ENCODE measurements at regions not wholly inside any gene's neighbourhood (a gene's known extent, or its start where the extent isn't known, plus 50 kb on each side); places are given as distances from the start of the nearest gene placed in this dataset.

- Mint-ChIP-seq H3K27me3 (ENCODE audit: unreplicated experiment) (no peaks in the 10 kb centered on the region), H3K4me1 (ENCODE audit: low read depth, unreplicated experiment) (peaks cover 5% of the 10 kb centered on the region), H3K36me3 (ENCODE audit: insufficient read depth, unreplicated experiment) (no peaks in the 10 kb centered on the region), H3K4me3 (ENCODE audit: low read depth, unreplicated experiment) (no peak overlapping the region), H3K27ac (ENCODE audit: unreplicated experiment) (no peak overlapping the region), H3K9me3 (ENCODE audit: low read depth, unreplicated experiment) (no peaks in the 10 kb centered on the region)
- CTCF ChIA-PET: no interaction called here
- BruUV-seq (replicated peaks): no TSS peak
- no peak for TF ChIP-seq CTCF (IDR thresholded peaks at IDR 0.05; ENCODE audit: unreplicated experiment)
- intact Hi-C loops (cut with micrococcal nuclease; ENCODE audit: unreplicated experiment): no loop called here
- DNase-seq: no peak
Measured at GRCh38 chr4:31141832-31142142, 421.6 kb downstream of the PCDH7 start.

DNA sequence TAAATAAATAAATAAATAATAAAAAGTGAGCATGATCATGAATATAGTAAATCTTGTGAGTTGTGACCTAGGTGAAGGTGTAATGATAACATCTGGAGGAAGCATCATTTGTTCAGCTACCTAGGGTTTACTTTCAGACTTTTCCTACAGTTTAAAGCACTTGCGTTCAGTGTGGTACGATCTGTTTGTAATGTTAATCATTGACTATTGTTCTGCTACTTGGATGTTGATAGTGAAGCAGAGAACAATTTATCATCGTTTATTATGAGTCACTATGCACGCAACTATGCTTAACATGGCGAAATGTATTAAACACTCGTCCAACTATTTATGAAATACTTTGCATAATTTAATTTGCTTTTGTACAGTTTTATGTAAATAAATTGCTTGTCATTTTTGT is 426.2 kb downstream of the PCDH7 start:
- no TSS peak for BruUV-seq (replicated peaks)
- CTCF ChIA-PET: interaction anchor here (0.6 kb wide), 1 partner anchor 182 kb away, joined by 3 read pairs; no protein-coding TSS in a partner anchor
- Mint-ChIP-seq H3K4me3 (ENCODE audit: low read depth, unreplicated experiment) (no peak overlapping the region), H3K4me1 (ENCODE audit: low read depth, unreplicated experiment) (peaks cover 5% of the 10 kb centered on the region), H3K27me3 (ENCODE audit: unreplicated experiment) (no peaks in the 10 kb centered on the region), H3K27ac (ENCODE audit: unreplicated experiment) (no peak overlapping the region), H3K9me3 (ENCODE audit: low read depth, unreplicated experiment) (no peaks in the 10 kb centered on the region), H3K36me3 (ENCODE audit: insufficient read depth, unreplicated experiment) (no peaks in the 10 kb centered on the region)
- TF ChIP-seq CTCF (IDR thresholded peaks at IDR 0.05; ENCODE audit: unreplicated experiment): no peak
- intact Hi-C loops (cut with micrococcal nuclease; ENCODE audit: unreplicated experiment): no loop called here
- DNase-seq: no peak

DNA sequence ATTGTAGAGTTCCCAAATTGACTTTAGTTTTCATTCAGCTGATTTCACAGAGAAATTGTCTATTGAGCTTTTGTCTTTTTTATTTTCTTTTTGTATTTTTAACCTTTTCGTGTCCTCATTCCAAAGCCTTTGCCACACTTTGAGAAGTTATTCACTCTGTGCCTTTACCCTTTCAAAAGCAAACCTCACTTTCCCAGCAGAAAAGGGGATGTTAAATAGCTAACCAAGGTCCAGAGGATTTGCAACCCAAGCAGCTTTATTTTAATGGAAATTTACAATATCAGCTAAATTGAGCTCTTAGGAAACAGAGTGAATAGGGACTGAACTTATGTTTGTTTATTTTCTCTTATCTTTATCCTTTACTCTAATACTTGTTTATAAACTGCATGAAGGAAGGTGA is 428.8 kb downstream of the PCDH7 start:
- Mint-ChIP-seq H3K4me3 (ENCODE audit: low read depth, unreplicated experiment) (no peak overlapping the region), H3K27ac (ENCODE audit: unreplicated experiment) (no peak overlapping the region), H3K27me3 (ENCODE audit: unreplicated experiment) (no peaks in the 10 kb centered on the region), H3K36me3 (ENCODE audit: insufficient read depth, unreplicated experiment) (no peaks in the 10 kb centered on the region), H3K9me3 (ENCODE audit: low read depth, unreplicated experiment) (no peaks in the 10 kb centered on the region), H3K4me1 (ENCODE audit: low read depth, unreplicated experiment) (peaks cover 5% of the 10 kb centered on the region)
- no peak for TF ChIP-seq CTCF (IDR thresholded peaks at IDR 0.05; ENCODE audit: unreplicated experiment)
- DNase-seq: no peak
- CTCF ChIA-PET: no interaction called here
- intact Hi-C loops (cut with micrococcal nuclease; ENCODE audit: unreplicated experiment): no loop called here
- BruUV-seq (replicated peaks): no TSS peak

- CTCF ChIA-PET: no interaction called here
- BruUV-seq (replicated peaks): no TSS peak
Measured at GRCh38 chr4:31156221-31156620, 436.1 kb downstream of the PCDH7 start.

More at GRCh38 chr4:31156221-31156620, 436.1 kb downstream of the PCDH7 start:
- Mint-ChIP-seq H3K4me1 (ENCODE audit: low read depth, unreplicated experiment) (no peaks in the 10 kb centered on the region), H3K9me3 (ENCODE audit: low read depth, unreplicated experiment) (no peaks in the 10 kb centered on the region), H3K36me3 (ENCODE audit: insufficient read depth, unreplicated experiment) (no peaks in the 10 kb centered on the region), H3K27me3 (ENCODE audit: unreplicated experiment) (no peaks in the 10 kb centered on the region), H3K27ac (ENCODE audit: unreplicated experiment) (no peak overlapping the region), H3K4me3 (ENCODE audit: low read depth, unreplicated experiment) (no peak overlapping the region)
- TF ChIP-seq CTCF (IDR thresholded peaks at IDR 0.05; ENCODE audit: unreplicated experiment): no peak
- no peak for DNase-seq
- intact Hi-C loops (cut with micrococcal nuclease; ENCODE audit: unreplicated experiment): no loop called here

Measured in Calu3 (cell line).